Calu3 (cell line): ENCODE measurements at regions not wholly inside any gene's neighbourhood (a gene's known extent, or its start where the extent isn't known, plus 50 kb on each side); places are given as distances from the start of the nearest gene placed in this dataset.
"Not testable (repeated sequence)": the region's sequence is repeated elsewhere in the genome, so short reads cannot be mapped to it uniquely, and the experiment has no call there.

Source experiments
- BruUV-seq: library from RNA; stranded (reverse); fragments of 400-500 nt; replicated peaks from 2 replicates; lab custom pipeline; 2021; lab: Mats Ljungman, UMichigan
- CTCF ChIA-PET: fragments of 300-600 bp; sonication (Branson Sonifier 250); formaldehyde crosslinking; loops from one replicate; lab custom pipeline; 2022; ENCODE audit warnings: antibody characterized with exemption; lab: Charles Lee
- DNase-seq: peaks from one replicate; pipeline ENCODE4 v3.0.0; 2022
- H3K27ac Mint-ChIP-seq: one replicate; pipeline ENCODE4 v1.8.0; 2022; ENCODE audit warnings: mixed read lengths; ENCODE audit not compliant: unreplicated experiment
- H3K27me3 Mint-ChIP-seq: one replicate; pipeline ENCODE4 v1.8.0; 2022; ENCODE audit warnings: mixed read lengths; ENCODE audit not compliant: unreplicated experiment
- H3K36me3 Mint-ChIP-seq: one replicate; pipeline ENCODE4 v1.8.0; 2022; ENCODE audit warnings: mild to moderate bottlenecking, moderate library complexity, mixed read lengths; ENCODE audit not compliant: insufficient read depth, unreplicated experiment
- H3K4me1 Mint-ChIP-seq: one replicate; pipeline ENCODE4 v1.8.0; 2022; ENCODE audit warnings: mild to moderate bottlenecking, low read depth, mixed read lengths; ENCODE audit not compliant: unreplicated experiment
- H3K4me3 Mint-ChIP-seq: one replicate; pipeline ENCODE4 v1.8.0; 2022; ENCODE audit warnings: mild to moderate bottlenecking, low read depth, moderate library complexity, mixed read lengths; ENCODE audit not compliant: unreplicated experiment
- H3K9me3 Mint-ChIP-seq: one replicate; pipeline ENCODE4 v1.8.0; 2022; ENCODE audit warnings: low read depth, mixed read lengths; ENCODE audit not compliant: unreplicated experiment
- CTCF ChIP-seq: fragments of 200-600 bp; IDR thresholded peaks from one replicate; pipeline ENCODE4 v1.8.0; 2022; ENCODE audit warnings: antibody characterized with exemption; ENCODE audit not compliant: unreplicated experiment
- intact Hi-C: fragments of 100-400 bp; cut with micrococcal nuclease; formaldehyde crosslinking; loops from one replicate; pipeline ENCODE4 v1.10.0; 2022; ENCODE audit not compliant: unreplicated experiment

- DNase-seq: no peak
- CTCF ChIA-PET: interaction anchor here (0.7 kb wide), 1 partner anchor 34 kb away, joined by 6 read pairs; no protein-coding TSS in a partner anchor
- no peaks in the 10 kb centered on the region for H3K4me1 Mint-ChIP-seq
- TF ChIP-seq CTCF: no peak
- H3K27ac Mint-ChIP-seq: no peak overlapping the region
- H3K4me3 Mint-ChIP-seq: no peak overlapping the region
- H3K36me3 Mint-ChIP-seq: no peaks in the 10 kb centered on the region
- no peaks in the 10 kb centered on the region for H3K9me3 Mint-ChIP-seq
- intact Hi-C loops: no loop called here
- BruUV-seq: no TSS peak
- H3K27me3 Mint-ChIP-seq: peaks cover 85% of the 10 kb centered on the region
These were observed 174.9 kb upstream of the CIBAR2 start for GRCh38 chr16:85286951-85287814.

GRCh38 chr16:85287815-85288109 is 175.5 kb upstream of the CIBAR2 start:
- BruUV-seq, H3K4me3 Mint-ChIP-seq, H3K36me3 Mint-ChIP-seq, intact Hi-C loops, H3K4me1 Mint-ChIP-seq, DNase-seq, H3K9me3 Mint-ChIP-seq, CTCF ChIA-PET, H3K27ac Mint-ChIP-seq: not testable (repeated sequence)
- peaks cover 79% of the 10 kb centered on the region for H3K27me3 Mint-ChIP-seq

GRCh38 chr16:85288341-85288868 is 176.1 kb upstream of the CIBAR2 start:
- no peaks in the 10 kb centered on the region for H3K4me1 Mint-ChIP-seq
- BruUV-seq: no TSS peak
- TF ChIP-seq CTCF: no peak
- H3K27me3 Mint-ChIP-seq: peaks cover 74% of the 10 kb centered on the region
- CTCF ChIA-PET: interaction anchor here (0.6 kb wide), 1 partner anchor 35 kb away, joined by 3 read pairs; no protein-coding TSS in a partner anchor
- no peak for DNase-seq
- no peaks in the 10 kb centered on the region for H3K36me3 Mint-ChIP-seq
- no peaks in the 10 kb centered on the region for H3K9me3 Mint-ChIP-seq
- no peak overlapping the region for H3K27ac Mint-ChIP-seq
- no peak overlapping the region for H3K4me3 Mint-ChIP-seq
- intact Hi-C loops: no loop called here

- CTCF ChIA-PET: interaction anchor here (0.5 to 0.6 kb wide), 2 partner anchors 14 to 36 kb away, joined by 3 to 6 read pairs; no protein-coding TSS in a partner anchor
These were observed 176.8 kb upstream of the CIBAR2 start for GRCh38 chr16:85288869-85289660.

More at GRCh38 chr16:85288869-85289660, 176.8 kb upstream of the CIBAR2 start:
- H3K27ac Mint-ChIP-seq: no peak overlapping the region
- TF ChIP-seq CTCF: no peak
- no peaks in the 10 kb centered on the region for H3K36me3 Mint-ChIP-seq
- intact Hi-C loops: no loop called here
- DNase-seq: no peak
- H3K4me1 Mint-ChIP-seq: no peaks in the 10 kb centered on the region
- H3K9me3 Mint-ChIP-seq: no peaks in the 10 kb centered on the region
- no TSS peak for BruUV-seq
- H3K4me3 Mint-ChIP-seq: no peak overlapping the region
- H3K27me3 Mint-ChIP-seq: peaks cover 74% of the 10 kb centered on the region
